ENCODE measurements at regions not wholly inside any gene's neighbourhood (a gene's known extent, or its start where the extent isn't known, plus 50 kb on each side); places are given as distances from the start of the nearest gene placed in this dataset.

DNA sequence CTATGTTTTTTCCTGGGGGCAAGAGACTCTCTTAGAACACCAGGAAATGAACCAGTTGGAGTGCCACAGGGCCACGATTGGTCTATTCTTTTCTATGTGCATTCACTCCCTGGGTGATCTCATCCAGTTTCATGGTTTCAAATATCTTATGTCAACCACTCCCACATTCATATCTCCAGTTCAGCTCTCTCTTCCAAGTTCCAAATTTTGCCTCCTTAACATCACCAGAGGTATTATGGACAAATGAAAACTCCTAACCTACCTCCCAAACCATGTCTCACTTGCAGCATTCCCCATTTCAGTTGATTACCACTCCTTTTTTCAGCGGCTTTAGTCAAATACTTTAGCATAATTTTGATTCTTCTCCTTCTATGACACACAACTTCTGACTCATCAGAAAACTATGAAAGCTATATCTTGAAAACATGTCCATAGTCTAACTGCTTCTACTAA lies 203.1 kb upstream of the SEMA6D start:
- no peak overlapping the region for H2AFZ ChIP-seq (ENCODE audit: insufficient read depth, low read depth, low read length, poor library complexity, severe bottlenecking)
- intact Hi-C loops (cut with micrococcal nuclease) = no loop called here
- Mint-ChIP-seq H3K27ac (no peak overlapping the region), H3K4me1 (no peaks in the 10 kb centered on the region), H3K4me3 (no peak overlapping the region), H3K27me3 (no peaks in the 10 kb centered on the region), H3K9me3 (ENCODE audit: insufficient read depth) (no peaks in the 10 kb centered on the region)
- no peak for ATAC-seq (ENCODE audit: low read depth)
- no peak overlapping the region for H3K4me3 ChIP-seq (ENCODE audit: control extremely low read depth in 1 of 5, extremely low read depth in 1 of 5, insufficient read depth in 1 of 5, low read depth in 2 of 5, low read length in 4 of 5)
- no peaks in the 10 kb centered on the region for H3K9me3 ChIP-seq (ENCODE audit: control extremely low read depth in 1 of 3, control insufficient read depth in 2 of 3, insufficient read depth in 1 of 3, low read length in 2 of 3)
- no peak overlapping the region for H3K9ac ChIP-seq (ENCODE audit: low read length)
- H3K27me3 ChIP-seq (replicated peaks in 1 of 4; ENCODE audit: control extremely low read depth in 1 of 4, control insufficient read depth in 3 of 4, insufficient read depth in 4 of 4, low read length in 3 of 4) = no peaks in the 10 kb centered on the region
- no peaks in the 10 kb centered on the region for H3K36me3 ChIP-seq (replicated peaks in 1 of 2; ENCODE audit: control extremely low read depth in 1 of 2, control insufficient read depth in 1 of 2, extremely low read depth in 1 of 2, insufficient read depth in 2 of 2, low read length in 1 of 2)
- no peaks in the 10 kb centered on the region for H3K79me2 ChIP-seq (ENCODE audit: control insufficient read depth, insufficient read depth, low read length)
- DNase-seq = no peak
- no peak for TF ChIP-seq CTCF (IDR thresholded peaks at IDR 0.05)
- H4K20me1 ChIP-seq (ENCODE audit: control insufficient read depth, insufficient read depth, low read length, poor library complexity, severe bottlenecking) = no peaks in the 10 kb centered on the region
- 96% methylated on average over 2 of the region's 2 CpGs for WGBS (ENCODE audit: insufficient coverage)
- H3K27ac ChIP-seq (ENCODE audit: low read length in 2 of 2) = no peak overlapping the region
- H3K4me2 ChIP-seq (replicated peaks; ENCODE audit: low read depth, low read length, poor library complexity, severe bottlenecking) = no peak overlapping the region
- ChIA-PET CTCF (no interaction called here), POLR2A (no interaction called here)
- no peaks in the 10 kb centered on the region for H3K4me1 ChIP-seq (ENCODE audit: control insufficient read depth in 2 of 2, insufficient read depth in 2 of 2, low read length in 2 of 2)

- Histone ChIP-seq H3K27me3 (replicated peaks in 1 of 4; ENCODE audit: control extremely low read depth in 1 of 4, control insufficient read depth in 3 of 4, insufficient read depth in 4 of 4, low read length in 3 of 4) (no peaks in the 10 kb centered on the region), H2AFZ (ENCODE audit: insufficient read depth, low read depth, low read length, poor library complexity, severe bottlenecking) (no peak overlapping the region), H3K79me2 (ENCODE audit: control insufficient read depth, insufficient read depth, low read length) (no peaks in the 10 kb centered on the region), H3K4me2 (replicated peaks; ENCODE audit: low read depth, low read length, poor library complexity, severe bottlenecking) (no peak overlapping the region), H3K36me3 (replicated peaks in 1 of 2; ENCODE audit: control extremely low read depth in 1 of 2, control insufficient read depth in 1 of 2, extremely low read depth in 1 of 2, insufficient read depth in 2 of 2, low read length in 1 of 2) (no peaks in the 10 kb centered on the region), H3K9me3 (ENCODE audit: control extremely low read depth in 1 of 3, control insufficient read depth in 2 of 3, insufficient read depth in 1 of 3, low read length in 2 of 3) (no peaks in the 10 kb centered on the region), H3K4me1 (ENCODE audit: control insufficient read depth in 2 of 2, insufficient read depth in 2 of 2, low read length in 2 of 2) (no peaks in the 10 kb centered on the region), H3K4me3 (ENCODE audit: control extremely low read depth in 1 of 5, extremely low read depth in 1 of 5, insufficient read depth in 1 of 5, low read depth in 2 of 5, low read length in 4 of 5) (no peak overlapping the region), H3K9ac (ENCODE audit: low read length) (no peak overlapping the region), H4K20me1 (ENCODE audit: control insufficient read depth, insufficient read depth, low read length, poor library complexity, severe bottlenecking) (no peaks in the 10 kb centered on the region), H3K27ac (ENCODE audit: low read length in 2 of 2) (no peak overlapping the region)
- ATAC-seq (ENCODE audit: low read depth) = no peak
- ChIA-PET POLR2A (no interaction called here), CTCF (no interaction called here)
- DNase-seq = no peak
- no peak for TF ChIP-seq EZH2 (IDR thresholded peaks at IDR 0.05; ENCODE audit: borderline replicate concordance, insufficient read depth, low read depth, low read length, poor library complexity, severe bottlenecking)
- TF ChIP-seq CTCF (IDR thresholded peaks at IDR 0.05) = no peak
- Mint-ChIP-seq H3K4me3 (no peak overlapping the region), H3K27me3 (no peaks in the 10 kb centered on the region), H3K4me1 (no peaks in the 10 kb centered on the region), H3K27ac (no peak overlapping the region), H3K9me3 (ENCODE audit: insufficient read depth) (no peaks in the 10 kb centered on the region)
- intact Hi-C loops (cut with micrococcal nuclease) = no loop called here
- WGBS (ENCODE audit: insufficient coverage) = 100% methylated on average over 1 of the region's 2 CpGs
Measured at GRCh38 chr15:47516558-47516957, 200.7 kb upstream of the SEMA6D start.

Measured in B cell (primary cell).